ENCODE measurements at regions not wholly inside any gene's neighbourhood (a gene's known extent, or its start where the extent isn't known, plus 50 kb on each side); places are given as distances from the start of the nearest gene placed in this dataset.

GRCh38 chr9:104992659-104993058, 64.7 kb upstream of the ABCA1 start:
- no peak for TF ChIP-seq EZH2 (IDR thresholded peaks at IDR 0.05)
- TF ChIP-seq POLR2AphosphoS5 (IDR thresholded peaks at IDR 0.05; ENCODE audit: borderline replicate concordance, low read depth, low read length): no peak

All from SK-N-MC (cell line).